HG02973 (cell line): ENCODE measurements at regions not wholly inside any gene's neighbourhood (a gene's known extent, or its start where the extent isn't known, plus 50 kb on each side); places are given as distances from the start of the nearest gene placed in this dataset.
"Not testable (repeated sequence)": the region's sequence is repeated elsewhere in the genome, so short reads cannot be mapped to it uniquely, and the experiment has no call there.

Experiments used
- ATAC-seq: cut with Tn5 transposase; IDR thresholded peaks from one replicate; pipeline ENCODE4 v1.9.1; 2021; ENCODE audit warnings: moderate library complexity; ENCODE audit not compliant: unreplicated experiment

DNA sequence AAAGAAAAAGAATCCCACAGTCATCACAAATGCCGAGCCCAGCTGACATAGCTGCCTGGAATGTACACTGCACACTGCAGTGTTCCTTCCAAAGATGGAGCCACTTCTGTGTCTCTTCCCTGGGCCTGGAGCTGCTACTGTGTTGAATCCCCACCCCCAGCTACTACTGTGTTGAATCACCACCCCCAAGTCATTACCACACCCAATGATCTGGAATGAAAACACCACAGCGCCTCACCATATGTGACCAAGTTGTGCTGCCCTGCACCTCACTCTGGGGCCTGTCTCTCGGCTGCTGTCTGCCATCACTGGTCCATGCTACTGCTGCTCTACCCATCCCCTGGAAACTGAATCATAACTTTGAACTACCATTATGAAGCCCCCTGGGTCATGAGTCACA lies 861.2 kb downstream of the UQCRFS1 start:
- no peak for ATAC-seq

DNA sequence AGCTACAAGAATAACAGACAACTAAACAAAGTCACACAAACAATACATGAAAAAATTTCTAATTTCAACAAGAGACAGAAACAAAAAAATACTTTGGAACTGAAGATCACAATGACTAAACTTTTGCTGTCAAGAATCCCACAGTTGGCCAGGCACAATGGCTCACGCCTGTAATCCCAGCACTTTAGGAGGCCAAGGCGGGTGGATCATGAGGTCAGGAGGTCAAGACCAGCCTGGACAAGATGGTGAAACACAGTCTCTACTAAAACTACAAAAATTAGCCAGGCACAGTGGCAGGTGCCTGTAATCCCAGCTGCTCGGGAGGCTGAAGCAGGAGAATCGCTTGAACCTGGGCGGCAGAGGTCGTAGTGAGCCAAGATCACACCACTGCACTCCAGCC lies 861.6 kb downstream of the UQCRFS1 start:
- not testable (repeated sequence) for ATAC-seq

DNA sequence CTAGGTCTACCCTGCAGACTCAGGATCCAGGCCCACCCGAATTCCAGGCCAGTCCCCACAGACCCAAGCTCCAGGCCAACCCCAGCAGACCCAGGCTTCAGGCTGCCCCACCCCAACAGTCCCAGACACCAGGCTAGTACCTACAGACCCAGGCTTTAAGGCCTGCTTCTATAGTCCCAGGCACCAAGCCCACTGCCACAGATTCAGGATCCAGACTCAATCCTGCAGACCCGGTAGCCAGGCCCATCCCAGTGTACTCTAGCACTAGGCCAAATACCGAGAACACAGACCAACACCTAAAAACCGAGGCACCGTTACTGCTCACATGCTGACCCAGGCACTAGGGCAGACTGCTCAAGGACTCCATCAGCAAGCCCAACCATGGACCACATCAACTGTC lies 862.3 kb downstream of the UQCRFS1 start:
- no peak for ATAC-seq

DNA sequence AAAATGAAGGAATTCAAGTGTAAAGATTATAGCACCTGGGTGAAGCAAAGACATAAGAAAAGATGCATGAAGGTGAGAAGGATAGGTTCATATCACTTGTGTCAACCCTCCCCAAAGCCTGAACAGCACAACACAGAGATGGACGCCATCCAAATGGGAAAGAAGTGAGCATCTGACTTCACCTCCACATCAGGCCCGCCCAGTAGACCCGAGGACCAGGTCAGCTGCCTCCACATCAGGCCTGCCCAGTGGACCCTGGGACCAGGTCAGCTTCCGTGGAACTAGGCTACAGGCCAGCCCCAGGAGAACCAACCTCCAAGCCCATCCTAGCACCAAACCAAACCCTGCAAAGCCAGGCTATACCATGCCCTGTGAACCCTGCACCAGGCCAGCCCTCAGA lies 862.9 kb downstream of the UQCRFS1 start:
- no peak for ATAC-seq

DNA sequence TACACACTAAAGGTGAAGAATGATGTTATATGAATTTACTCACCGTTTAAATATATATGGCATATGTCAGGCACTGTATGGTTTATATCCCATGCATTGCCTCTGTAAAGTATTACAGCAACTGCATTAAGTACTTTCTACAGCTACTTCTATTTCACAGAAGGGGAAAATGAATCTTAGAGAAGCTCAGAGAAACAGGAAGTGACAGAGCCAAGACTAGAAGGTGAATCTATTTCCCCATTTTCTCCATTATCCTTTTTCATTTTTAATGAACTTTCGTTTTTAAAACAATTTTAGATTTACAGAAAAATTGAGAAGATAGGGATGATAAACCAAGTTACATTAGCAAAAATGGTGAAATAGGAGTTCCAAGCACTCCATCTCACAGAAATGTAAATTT lies 863.3 kb downstream of the UQCRFS1 start:
- no peak for ATAC-seq

DNA sequence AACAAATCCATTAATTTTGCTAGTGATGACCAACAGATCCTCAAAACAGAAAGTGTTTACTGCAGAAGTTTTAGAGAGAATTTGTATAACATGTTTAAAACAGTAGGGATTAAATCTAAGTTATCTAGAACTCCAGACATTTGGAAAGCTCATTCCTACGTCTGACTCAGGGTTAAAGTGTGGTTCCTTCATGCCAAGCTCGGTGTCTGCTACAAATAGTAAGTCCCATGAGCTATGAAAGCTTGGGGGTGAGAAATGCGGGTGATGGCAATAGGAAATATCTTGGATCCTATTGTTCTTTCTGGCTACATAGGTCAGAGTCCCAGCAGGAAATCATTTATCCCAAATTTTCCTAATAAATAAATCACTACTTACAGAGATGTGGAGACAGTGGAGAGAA lies 867.1 kb downstream of the UQCRFS1 start:
- no peak for ATAC-seq

DNA sequence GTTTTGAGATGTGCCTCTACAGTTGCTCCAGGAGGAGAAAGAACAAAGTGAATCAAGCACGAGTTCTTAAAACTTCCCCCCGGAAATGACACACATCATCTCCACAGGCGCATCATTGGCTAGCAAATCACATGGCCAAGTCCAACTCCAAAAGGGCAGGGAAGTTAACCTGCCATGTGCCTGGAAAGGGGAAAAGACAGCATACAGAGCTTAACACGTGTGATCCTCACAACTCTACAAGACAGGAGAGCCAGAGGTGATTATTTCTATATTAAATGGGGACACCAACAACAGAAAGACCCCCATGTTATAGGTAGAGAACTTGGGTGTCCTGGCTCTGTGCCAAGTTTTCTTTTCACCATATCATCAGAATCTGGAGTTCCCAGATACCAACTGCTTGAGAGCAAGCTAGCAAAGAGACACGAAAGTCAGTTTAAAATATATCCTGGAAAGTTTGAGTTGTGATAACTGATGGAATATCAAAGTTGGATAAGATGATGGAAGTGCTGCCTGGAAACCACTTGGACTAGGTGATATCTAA lies 871.1 kb downstream of the UQCRFS1 start:
- no peak for ATAC-seq

DNA sequence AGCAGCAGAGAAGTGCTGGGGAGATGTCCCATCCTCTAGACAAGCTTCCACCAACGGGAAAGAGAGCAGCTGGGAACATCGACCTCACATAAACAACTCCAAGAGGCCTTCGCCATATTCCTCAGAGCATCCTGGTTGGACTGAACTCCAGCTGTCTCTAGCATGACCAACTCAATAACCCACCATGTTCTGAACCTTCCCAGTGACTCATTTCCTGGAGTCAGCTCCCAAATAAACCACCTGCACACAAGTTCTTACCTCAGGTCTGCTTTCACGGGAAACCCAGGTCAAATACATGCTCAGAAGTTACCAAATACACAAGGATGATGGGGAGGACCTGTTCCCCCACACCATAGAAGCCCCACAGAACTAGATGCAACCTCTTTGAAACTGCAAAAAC lies 878.5 kb downstream of the UQCRFS1 start:
- no peak for ATAC-seq

DNA sequence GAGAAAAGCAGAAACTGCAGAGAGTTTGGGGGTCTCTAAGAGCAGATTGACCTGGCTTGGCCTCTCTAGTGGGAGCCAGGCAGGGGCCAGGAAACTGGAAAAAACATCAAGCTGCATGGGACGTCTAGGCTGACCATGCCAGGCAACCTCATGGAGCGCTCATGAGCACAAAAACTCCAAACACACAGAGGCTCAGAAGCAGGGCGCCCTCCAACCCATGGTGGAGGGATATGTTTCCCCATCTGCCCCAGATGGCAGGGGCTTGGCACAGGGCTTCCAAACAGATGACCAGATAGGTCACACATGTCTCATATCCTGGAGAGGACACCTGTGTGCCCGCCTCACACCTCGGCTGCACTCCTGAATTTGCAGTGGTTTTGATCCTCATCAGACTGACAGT lies 879.0 kb downstream of the UQCRFS1 start:
- ATAC-seq, result no peak

DNA sequence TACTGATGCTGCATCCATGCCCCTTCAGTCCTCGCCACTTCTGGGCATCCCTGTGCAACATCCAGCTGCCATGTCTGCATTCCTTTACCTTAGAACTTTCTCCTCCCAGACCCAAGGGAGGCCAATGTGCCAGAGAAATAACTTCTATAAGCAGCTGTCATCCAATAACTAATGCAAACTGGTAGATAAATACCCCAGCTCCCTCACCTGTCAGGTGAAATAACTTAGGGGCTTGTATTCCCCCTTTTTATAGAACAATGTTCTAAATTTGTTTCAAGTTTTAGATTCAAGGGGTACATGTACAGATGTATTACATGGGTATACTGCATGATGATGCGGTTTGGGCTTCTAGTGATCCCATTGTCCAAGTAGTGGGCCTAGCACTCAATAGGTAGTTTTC lies 880.1 kb downstream of the UQCRFS1 start:
- ATAC-seq, result no peak

DNA sequence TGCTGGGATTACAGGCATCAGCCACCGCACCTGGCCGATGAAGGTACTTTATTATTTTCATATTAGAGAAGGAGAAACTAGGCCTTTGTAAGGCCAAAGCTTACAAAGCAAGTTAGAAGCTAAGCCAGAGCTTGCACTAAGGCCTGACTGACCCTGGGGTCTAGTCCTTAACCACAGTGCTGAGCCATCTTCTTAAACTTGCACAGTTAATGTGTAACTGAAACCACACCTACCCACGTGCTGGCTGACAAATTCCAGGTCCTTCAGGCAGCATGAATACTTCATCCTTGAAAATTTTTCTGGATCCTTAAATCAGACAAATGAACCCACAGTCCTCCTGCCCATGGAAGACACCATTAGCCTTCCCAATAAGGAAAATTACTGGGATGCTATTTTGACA lies 880.6 kb downstream of the UQCRFS1 start:
- ATAC-seq, result no peak

DNA sequence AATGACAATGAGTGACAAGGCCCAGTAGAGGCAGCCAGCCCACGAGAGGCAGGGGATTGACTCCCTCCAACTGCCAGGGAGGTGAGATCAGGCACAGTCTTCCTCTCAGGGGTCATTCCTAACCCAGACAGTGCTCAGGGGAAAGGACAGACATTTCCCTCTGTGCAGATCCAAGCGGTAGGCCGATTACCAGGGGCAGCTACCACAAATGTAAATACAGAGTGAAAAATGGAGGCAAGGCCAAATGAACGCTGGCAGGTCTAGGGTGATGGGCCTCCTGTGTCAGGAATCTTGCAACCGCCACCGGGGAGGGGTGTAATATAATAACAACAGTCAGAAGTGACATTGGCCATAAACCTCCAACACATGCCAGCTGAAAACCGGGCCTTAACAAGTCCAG lies 881.4 kb downstream of the UQCRFS1 start:
- ATAC-seq, result no peak

DNA sequence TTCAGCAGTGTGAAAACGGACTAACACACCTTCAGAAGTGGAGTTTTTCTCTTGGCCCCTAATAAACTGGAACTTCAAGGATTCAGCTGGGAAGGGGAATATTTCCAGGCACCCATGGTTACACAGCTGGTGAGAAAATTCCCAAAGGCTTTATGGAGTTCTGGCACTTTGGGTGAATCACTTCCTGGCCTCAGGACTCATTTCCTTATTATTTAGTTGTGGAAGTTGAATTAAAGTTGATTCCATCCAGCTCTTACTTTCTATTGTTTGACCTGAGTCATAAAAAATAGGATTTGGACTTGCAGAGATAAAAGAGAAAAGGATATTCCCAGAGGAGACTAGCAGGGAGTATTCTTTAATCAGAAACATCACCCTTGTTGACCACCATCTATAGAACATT lies 882.1 kb downstream of the UQCRFS1 start:
- ATAC-seq, result no peak

DNA sequence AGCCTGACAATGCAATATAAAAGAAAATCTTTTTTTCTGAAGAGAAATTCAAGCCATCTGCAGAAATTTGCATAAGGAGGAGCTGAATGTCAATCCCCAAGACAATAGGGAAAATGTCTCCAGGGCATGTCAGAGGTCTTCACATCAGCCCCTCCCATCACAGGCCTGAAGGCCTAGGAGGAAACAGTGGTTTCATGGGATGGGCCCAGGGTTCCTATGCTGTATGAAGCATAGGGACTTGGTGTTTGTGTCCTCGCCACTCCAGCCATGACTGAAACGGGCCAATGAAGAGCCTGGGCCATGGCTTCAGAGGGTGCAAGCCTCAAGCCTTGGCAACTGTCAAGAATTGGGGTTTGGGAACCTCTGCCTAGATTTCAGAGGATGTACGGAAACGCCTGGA lies 883.5 kb downstream of the UQCRFS1 start:
- no peak for ATAC-seq

DNA sequence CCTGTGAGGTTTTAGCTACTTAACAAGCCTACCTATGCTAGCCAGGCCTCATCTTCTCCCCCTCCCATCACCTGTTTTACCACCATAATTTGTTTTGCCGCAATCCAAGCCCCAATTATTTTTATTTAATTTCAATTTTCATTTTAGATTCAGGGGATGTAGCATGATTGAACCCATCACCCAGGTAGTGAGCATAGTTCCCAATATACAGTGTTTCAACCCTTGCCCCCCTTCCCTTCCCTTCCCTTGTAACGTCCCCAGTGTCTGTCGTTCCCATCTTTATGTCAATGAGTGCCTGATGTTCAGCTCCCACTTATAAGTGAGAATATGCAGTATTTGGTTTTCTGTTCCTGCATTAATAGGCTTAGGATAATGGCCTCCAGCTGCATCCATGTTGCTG lies 885.0 kb downstream of the UQCRFS1 start:
- no peak for ATAC-seq

DNA sequence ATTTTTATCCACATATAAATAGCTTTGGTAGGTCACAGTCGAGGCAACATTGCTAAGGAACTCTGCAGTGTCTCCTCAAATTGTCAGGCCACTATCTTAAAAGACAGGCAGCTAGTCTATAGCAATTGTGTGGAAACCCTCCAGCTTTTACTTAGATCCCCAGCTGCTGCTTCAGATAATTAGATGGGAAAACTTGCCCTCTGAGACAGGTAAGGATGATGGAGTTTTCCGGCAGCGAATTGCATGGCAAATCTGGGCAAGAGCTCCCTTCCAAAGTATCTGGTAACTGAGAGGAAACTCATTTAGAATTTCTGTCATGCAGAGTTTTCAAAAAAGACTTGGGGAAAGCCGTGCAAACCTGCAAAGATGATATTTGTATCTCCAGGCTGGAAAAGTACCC lies 886.2 kb downstream of the UQCRFS1 start:
- no peak for ATAC-seq

DNA sequence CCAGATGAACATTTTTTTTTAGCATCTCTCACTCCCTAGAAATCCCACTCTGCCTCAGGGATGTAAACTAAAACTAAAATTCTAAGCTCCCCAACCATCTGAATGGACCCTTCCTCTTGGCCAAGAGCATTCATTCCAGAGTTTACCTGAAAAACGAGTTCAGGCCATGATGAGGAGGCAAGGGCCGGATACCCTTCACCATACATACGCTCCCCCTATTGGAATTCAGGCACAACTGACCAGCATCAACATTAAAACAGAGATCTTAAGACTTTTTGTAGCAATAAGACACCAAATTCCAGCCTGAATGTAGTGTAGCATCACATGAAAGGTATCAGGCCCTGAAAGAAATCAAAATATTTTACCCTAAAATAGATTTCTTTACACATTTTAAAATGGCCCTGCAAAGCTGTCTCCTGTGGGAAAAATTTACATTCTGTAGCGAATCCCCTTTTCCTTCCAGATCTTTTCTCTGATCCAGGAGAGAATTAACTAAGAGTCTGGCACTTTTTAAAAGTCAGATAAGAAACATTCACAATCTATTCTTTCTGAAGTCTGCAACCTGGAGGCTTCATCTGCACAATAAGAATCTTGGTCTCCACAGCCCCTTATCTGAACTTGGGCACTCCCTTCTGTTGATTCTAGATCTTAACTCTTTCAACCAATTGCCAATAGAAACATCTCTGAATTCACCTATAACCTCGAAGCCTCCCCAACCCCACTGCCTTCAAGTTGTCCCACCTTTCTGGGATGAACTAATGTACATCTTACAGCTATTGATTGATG lies 888.5 kb downstream of the UQCRFS1 start:
- no peak for ATAC-seq

DNA sequence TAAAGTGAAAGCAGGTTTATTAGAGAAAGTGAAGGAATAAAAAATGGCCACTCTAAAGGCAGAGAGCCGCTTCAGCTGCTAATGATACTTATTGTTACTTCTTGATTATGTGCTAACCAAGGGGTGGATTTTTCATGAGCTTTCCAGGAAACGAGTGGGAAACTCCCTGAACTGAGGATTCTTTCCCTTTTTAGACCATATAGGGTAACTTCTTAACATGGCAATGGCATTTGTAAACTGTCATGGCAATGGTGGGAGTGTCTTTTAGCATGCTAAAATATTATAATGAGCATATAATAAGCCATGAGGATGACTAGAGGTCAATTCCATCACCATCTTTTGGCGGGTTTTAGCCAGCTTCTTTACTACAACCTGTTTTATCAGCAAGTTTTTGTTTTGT lies 890.0 kb downstream of the UQCRFS1 start:
- no peak for ATAC-seq

DNA sequence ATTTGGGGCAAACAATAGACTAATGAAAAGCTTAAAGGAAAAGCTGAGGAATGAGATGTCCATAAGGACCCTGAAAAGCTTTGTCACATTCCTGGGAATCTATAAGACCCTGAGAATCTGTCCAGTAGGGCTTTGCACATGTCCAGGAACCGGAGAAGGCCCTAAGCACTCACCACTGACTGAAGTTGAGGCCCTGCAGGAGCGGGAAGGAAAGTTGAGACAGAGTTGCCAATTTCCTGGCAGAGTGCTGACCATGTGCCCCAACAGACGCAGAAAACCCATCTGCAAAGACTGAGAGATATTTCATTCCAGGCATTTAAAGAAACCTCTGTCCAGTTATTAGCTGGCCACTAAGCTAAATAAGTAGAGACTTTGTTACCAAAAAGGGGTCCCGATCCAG lies 890.5 kb downstream of the UQCRFS1 start:
- ATAC-seq, result no peak

DNA sequence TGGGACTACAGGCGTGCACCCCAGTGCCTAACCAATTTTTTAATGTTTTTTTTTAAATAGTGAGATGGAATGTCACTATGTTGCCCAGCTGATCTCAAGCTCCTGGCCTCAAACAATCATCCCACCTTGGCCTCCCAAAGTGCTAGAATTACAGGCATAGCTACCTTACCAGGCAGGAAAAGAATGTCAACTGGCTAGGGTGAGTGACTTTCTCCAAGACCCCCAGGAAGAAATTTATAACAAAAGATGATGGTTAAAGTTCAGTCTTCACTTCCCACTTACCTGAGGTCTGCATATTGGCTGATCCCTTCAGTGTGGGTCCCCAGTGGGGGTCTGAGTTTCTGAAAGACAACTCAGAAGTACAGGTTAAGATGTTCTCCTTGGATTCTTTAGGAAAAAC lies 893.0 kb downstream of the UQCRFS1 start:
- ATAC-seq, result no peak

DNA sequence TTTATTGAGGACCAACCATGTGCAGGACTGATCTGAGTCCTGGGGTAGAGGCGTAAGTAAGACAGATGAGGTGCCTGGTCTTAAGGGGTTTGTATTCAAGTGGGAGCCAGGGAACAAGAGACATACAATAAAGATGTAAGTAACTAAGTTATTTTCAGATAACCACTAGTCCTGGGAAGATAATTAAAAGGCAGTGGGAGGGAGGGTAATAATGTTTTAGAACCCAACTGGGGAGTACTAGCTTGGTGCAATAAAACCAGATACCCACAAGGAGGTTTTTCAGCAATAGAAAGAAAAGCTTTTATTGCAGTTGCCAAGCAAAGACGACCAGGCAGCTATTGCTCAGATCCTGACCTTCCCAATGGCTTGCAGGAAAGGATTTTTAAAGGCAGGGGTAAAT lies 893.7 kb downstream of the UQCRFS1 start:
- ATAC-seq, result no peak

DNA sequence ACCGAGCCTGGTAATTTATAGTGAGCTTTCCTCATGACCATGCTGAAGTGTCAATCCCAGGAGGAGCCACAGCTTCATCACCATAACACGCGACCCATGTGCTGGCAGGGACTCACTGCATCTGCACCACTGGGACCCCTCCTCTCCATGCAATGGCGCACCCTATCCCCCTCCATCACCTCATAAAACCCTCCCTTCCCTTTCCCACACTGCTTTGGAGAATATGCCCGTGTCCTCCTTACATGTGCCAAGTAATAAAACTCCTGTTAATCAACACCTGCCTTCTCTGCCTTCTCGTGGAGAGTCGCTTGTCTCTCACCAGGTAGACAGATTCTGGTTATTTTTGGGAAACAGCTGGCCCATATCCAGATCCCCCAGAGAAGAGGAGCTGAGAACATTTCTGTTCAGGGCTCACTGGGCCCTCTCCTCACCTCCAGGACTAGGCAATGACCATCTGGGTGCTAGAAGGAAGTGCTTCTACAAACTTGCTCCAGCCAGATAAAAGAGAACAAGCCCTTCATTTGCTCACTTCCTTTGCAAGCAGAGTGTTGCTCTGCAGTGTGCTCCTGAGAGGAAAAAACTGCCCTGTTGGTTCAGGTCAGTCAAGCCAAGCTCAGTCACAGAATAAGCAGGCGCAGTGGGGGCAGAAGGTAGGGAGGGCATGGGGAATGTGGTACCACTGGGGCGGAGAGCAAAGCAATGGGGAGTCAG lies 894.3 kb downstream of the UQCRFS1 start:
- ATAC-seq, result no peak
